Effector CD8-positive, alpha-beta T cell (primary cell): ENCODE measurements at regions not wholly inside any gene's neighbourhood (a gene's known extent, or its start where the extent isn't known, plus 50 kb on each side); places are given as distances from the start of the nearest gene placed in this dataset.
"Not testable (repeated sequence)": the region's sequence is repeated elsewhere in the genome, so short reads cannot be mapped to it uniquely, and the experiment has no call there.

ENCODE experiments used
- DNase-seq: peaks from one replicate; lab custom pipeline; 2025; lab: John Stamatoyannopoulos, UW

- DNase-seq, result no peak
These were observed 75.0 kb upstream of the PPP1R26 start for GRCh38 chr9:135404451-135405144.

GRCh38 chr9:135405145-135405464, 74.5 kb upstream of the PPP1R26 start:
- not testable (repeated sequence) for DNase-seq

GRCh38 chr9:135408476-135409254, 70.9 kb upstream of the PPP1R26 start:
- no peak for DNase-seq

DNA sequence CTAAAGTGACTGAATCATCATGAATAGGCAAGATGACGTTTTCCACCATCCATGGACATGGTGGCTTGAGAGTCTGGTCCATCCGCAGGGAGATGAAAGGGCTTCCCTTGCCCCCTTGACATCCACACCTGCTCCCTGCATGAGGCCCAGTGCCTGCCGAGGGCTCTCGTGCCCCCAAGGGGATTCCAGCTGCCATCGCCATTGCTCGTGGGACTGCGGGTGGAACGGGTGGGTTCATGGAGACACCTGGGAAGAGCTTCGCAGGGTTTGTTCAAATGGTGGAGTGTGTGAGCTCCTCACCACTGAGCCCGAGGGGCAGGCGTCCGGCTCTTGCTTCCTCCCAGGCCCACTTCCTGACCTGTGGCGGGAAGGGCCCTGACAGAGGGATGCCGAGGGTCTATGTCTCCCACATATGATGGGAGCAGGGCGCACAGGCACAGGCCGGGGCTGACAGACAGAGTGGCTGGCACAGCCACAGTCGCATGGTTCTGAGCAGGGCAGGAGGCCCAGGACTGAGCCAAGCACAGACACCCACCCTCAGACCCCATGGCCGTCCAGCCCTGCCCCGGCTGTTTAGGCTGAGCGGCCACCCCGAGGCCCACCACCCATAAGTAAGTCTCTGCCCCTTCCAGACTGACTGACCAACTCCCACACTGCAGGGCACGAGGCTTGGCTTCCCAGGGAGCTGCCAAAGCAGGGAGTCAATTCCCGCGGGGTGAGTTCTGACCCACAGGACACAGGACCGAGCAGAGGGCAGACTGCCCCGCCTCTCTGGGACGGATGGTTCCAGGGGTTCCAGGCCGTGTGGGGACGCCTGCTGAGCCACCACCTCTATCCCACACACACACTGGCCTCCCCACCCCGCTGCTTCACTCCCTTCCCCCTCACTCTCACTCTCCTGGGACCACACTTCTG, 70.0 kb upstream of the PPP1R26 start:
- DNase-seq, result no peak

DNA sequence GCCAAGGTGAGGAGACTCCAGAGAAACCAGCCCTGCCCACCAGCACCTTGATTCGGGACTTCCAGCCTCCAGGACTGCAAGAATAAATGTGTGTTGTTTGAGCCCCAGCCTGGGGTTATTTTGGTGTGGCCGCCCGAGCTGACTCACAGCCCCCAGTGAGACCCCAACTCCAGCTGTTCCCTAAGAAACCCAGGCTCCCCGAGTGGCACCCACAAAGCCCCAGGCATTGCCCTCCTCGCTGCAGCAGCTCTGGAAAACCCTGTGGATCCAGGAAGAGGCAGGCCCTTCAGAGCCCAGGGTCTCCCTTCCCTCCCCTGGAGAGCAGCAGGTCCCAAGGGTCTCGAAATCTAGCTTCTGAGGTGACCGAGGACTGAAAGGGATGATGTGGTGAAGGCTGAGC, 69.2 kb upstream of the PPP1R26 start:
- no peak for DNase-seq

DNA sequence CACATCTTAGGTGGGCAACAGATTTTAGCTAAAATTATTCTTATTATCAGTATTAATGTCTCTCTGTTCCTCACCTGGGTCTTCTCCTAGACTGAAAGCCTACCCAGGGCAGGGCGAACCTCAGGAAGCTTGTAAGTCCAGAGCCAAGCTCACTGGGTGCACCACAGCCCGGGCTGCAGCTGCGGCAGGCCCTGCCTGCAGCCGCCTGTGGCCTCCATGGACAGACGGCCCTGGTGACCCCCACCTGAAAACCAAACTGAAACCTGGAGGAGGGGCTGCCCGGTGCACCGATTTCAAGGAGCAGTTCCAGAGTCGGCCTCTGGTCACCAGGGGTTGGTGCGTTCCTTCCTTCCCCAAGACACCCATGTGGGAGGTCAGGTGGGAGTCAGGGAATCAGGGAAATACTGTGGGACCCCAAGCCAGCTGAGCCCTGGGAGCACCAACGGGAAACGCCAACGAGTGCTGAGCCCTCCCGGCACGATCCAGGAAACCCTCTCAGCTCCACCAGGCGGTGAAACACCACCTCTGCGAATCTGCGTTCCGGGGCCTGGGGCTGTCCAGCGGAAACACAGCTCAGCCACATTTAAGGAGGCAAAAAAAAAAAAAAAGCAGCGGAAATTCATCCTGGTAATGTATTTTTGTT, 68.6 kb upstream of the PPP1R26 start:
- no peak for DNase-seq

DNA sequence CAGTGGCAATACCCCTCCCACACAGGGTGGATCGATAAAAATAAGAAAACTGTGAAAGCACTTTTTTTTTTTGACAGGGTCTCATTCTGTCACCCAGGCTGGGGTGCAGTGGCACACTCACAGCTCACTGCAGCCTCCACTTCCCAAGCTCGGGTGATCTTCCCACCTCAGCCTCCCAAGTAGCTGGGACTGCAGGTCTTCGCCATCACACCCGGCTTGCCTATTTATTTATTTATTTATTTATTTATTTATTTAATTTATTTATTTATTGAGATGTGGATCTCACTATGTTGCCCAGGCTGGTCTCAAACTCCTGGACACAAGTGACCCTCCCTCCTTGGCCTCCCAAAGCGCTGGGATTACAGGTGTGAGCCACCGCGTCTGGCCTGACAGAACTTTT, 68.0 kb upstream of the PPP1R26 start:
- DNase-seq, result not testable (repeated sequence)

DNA sequence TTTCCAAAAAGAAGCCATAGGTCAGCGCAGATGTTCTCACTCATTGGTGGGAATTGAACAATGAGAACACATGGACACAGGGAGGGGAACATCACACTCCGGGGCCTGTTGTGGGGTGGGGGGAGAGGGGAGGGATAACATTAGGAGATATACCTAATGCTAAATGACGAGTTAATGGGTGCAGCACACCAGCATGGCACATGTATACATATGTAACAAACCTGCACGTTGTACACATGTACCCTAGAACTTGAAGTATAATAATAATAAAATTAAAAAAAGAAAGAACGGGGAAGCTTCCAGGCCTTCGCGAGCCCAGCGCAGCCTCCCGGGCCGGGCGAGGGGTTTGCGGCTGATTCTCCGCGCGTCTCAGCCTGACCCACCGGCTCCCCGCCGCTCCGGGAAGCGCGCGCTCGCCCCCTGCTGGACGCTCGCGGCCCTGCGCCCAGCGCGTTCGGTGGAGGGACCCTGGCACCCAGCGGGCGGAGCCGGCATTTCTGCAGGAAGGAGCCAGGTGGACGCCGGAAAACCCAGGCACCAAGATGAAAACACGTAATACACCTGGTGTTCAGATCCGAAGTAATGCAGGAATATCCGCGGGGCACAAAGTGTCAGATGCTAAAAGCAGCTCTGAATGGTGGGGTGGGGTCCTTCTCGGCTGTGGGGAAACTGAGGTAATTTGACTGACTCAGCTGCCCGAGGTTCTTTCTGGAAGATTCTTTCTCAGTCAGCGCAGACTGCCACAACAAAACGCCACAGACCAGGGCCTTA, 67.1 kb upstream of the PPP1R26 start:
- peak; percentile 31 for DNase-seq

DNA sequence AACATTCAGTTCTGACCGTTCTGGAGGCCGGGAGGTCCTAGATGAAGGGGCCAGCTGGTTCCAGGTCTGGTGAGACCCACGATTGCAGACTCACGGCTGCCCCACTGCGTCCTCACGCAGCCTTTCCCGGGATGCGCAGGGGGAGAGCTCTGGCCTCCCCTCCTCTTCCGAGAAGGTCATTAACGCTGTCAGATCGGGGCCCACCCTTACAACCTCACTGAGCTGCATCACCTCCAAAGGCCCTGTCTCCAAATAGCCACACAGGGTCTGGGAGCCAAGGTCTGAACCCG, 66.6 kb upstream of the PPP1R26 start:
- no peak for DNase-seq

- no peak for DNase-seq
These were observed 66.1 kb upstream of the PPP1R26 start for GRCh38 chr9:135413461-135413860.

- DNase-seq, result no peak
These were observed 65.3 kb upstream of the PPP1R26 start for GRCh38 chr9:135414293-135414692.

GRCh38 chr9:135415586-135415985, 64.0 kb upstream of the PPP1R26 start:
- DNase-seq, result no peak

DNA sequence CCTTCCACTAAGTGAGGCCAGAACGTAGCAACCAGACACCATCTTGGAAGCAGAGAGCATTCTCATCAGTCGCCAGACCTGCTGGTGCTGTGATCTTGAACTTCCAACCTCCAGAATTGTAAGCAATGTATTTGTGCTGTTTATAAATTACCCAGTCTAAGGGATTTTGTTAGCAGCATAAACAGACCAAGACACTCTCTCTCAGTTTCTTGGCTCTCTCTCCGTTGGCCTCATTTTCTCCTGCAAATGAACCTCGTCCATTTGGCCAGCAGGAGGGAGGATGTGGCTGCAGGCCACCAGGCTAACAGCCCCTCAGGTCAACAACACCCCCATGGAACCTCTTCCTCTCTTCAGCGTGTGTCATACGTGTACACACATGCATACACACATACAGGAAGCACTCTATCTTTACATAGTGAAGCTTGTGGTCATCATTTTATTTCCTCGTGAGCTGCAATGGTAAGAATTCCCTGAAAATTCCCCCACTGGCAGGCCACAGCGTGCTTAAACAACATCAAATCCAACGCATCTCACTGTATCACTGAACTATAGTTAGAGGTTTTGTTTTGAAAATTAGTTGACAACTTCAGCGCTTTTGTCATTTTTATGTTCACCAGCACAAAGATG, 62.8 kb upstream of the PPP1R26 start:
- no peak for DNase-seq

DNA sequence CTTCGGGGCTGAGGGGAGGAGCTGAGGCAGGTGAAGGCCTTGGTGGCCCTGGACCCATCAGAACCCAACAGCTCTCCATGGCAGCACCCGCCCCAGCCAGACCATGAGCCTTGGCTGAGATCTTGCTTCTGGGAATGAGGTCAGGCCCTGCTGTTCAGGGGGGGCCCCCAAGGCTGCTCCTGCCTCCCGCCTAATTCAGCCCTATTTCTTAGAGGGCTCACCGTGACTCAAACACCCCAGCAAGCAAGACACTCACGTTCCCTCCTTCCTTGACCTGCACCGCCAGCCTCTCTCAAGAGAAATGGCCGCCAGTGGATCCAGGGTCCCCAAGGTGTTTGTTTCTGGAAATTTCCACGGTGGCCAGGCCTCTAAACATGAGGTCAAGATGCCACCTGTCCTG, 61.4 kb upstream of the PPP1R26 start:
- no peak for DNase-seq

DNA sequence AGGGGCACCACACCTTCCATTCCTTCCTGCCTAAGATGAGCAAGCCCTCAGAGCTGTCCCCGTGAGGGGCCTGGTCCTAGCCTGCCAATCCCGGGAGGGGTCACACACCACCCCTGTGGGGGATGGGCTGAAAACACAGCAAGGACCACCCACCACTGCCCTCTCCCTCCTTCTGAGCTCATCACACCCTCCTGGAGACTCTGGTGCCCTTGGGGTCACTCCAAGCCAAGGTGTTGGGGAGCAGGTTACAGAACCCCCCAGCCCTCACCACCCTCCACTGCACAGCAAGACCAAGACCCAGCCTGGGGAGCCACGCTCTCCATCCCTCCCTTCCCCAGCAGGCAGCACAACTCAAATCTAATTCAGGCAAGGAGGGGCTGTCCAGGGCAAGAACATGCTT, 60.5 kb upstream of the PPP1R26 start:
- DNase-seq, result no peak

DNA sequence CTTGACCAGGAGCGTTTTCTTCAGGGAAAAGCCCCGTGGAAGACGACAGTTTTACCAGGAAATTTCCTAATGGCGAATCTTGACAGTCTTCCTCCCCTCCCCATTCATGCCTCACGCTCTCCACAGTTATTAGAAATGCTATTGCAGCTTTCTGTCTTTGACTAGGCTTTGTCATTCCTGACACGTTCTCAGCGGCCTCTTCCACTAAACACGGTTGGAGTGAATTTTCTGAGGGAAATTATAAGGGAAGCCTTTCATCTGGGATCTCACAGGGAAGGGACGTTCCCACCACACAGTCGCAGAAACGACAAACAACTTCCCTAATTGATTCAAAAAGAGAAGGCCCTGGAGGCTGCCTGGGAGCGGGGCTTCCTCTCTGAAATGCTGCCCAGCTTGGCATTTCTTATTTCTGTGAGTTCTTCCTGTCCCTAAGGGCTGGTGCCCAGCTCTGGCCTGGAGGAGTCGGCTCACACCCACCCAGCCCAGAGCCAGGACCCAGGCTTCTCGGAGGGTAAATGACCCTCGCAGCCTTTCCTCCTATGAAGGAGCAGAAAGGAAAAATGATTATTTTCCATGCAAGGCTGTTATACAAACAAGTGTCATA, 57.1 kb upstream of the PPP1R26 start:
- DNase-seq, result no peak

- DNase-seq, result no peak
These were observed 55.9 kb upstream of the PPP1R26 start for GRCh38 chr9:135423725-135424124.
